Liver (tissue), 8 donors: ENCODE measurements at regions not wholly inside any gene's neighbourhood (a gene's known extent, or its start where the extent isn't known, plus 50 kb on each side); places are given as distances from the start of the nearest gene placed in this dataset.

Source experiments
- DNase-seq: peaks from one replicate; pipeline ENCODE4 v3.0.0-alpha.2; 2017; ENCODE audit warnings: low spot score
- H3K27ac ChIP-seq, 2 donors: one replicate each; pipeline ENCODE4 v1.7.0; 2013; ENCODE audit warnings: inconsistent platforms in 2 of 2, low read length in 2 of 2, control low read depth in 1 of 2, low read depth in 1 of 2, mild to moderate bottlenecking in 1 of 2
- H3K27me3 ChIP-seq, 4 donors: one replicate each; pipeline versions ENCODE4 v1.6.1 to v1.7.0; 2013; ENCODE audit warnings: low read length in 3 of 4, inconsistent platforms in 1 of 4, mild to moderate bottlenecking in 1 of 4, moderate library complexity in 1 of 4; ENCODE audit not compliant: control insufficient read depth in 4 of 4, insufficient read depth in 4 of 4
- H3K36me3 ChIP-seq, 4 donors: one replicate each; pipeline versions ENCODE4 v1.6.1 to v1.7.0; 2013; ENCODE audit warnings: low read length in 3 of 4, mild to moderate bottlenecking in 3 of 4, low read depth in 1 of 4, moderate library complexity in 1 of 4; ENCODE audit not compliant: control insufficient read depth in 4 of 4, insufficient read depth in 3 of 4
- H3K4me1 ChIP-seq, 4 donors: one replicate each; pipeline versions ENCODE4 v1.6.1 to v1.7.0; 2013; ENCODE audit warnings: low read length in 3 of 4, mild to moderate bottlenecking in 3 of 4, moderate library complexity in 1 of 4; ENCODE audit not compliant: control insufficient read depth in 4 of 4, insufficient read depth in 4 of 4
- H3K4me3 ChIP-seq, 3 donors: one replicate each; pipeline versions ENCODE4 v1.6.1 to v1.7.0; 2013; ENCODE audit warnings: low read length in 3 of 3, control low read depth in 1 of 3, low read depth in 1 of 3, mild to moderate bottlenecking in 1 of 3
- H3K9ac ChIP-seq, 2 donors: one replicate each; pipeline ENCODE4 v1.7.0; 2013; ENCODE audit warnings: low read length in 2 of 2, mild to moderate bottlenecking in 2 of 2, moderate library complexity in 2 of 2, control low read depth in 1 of 2, low read depth in 1 of 2
- H3K9me3 ChIP-seq, 4 donors: one replicate each; pipeline versions ENCODE4 v1.6.1 to v1.7.0; 2013; ENCODE audit warnings: low read length in 3 of 4; ENCODE audit not compliant: control insufficient read depth in 4 of 4
- ATF3 ChIP-seq: IDR thresholded peaks from 2 replicates; pipeline ENCODE4 v1.6.1; 2016; ENCODE audit warnings: antibody characterized with exemption
- EGR1 ChIP-seq, 2 donors: IDR thresholded peaks; 2 replicates each; pipeline ENCODE4 v1.6.1; 2016 to 2018; ENCODE audit warnings: antibody characterized with exemption in 2 of 2, low read depth in 2 of 2
- FOXA1 ChIP-seq: IDR thresholded peaks from 2 replicates; pipeline ENCODE4 v1.6.1; 2016; ENCODE audit warnings: antibody characterized with exemption
- FOXA2 ChIP-seq: IDR thresholded peaks from 2 replicates; pipeline ENCODE4 v1.6.1; 2016; ENCODE audit warnings: antibody characterized with exemption
- GABPA ChIP-seq, 2 donors: IDR thresholded peaks in 1 of 2; conservative IDR thresholded peaks in 1 of 2; 2 replicates each; pipeline ENCODE4 v1.6.1; 2016; ENCODE audit warnings: antibody characterized with exemption in 2 of 2, mild to moderate bottlenecking in 1 of 2, moderate library complexity in 1 of 2
- HNF4A ChIP-seq, 2 donors: conservative IDR thresholded peaks; 2 replicates each; pipeline ENCODE4 v1.6.1; 2016; ENCODE audit warnings: antibody characterized with exemption in 2 of 2, mild to moderate bottlenecking in 2 of 2
- JUND ChIP-seq, 2 donors: IDR thresholded peaks; 2 replicates each; pipeline ENCODE4 v1.6.1; 2016; ENCODE audit warnings: antibody characterized with exemption in 2 of 2
- NR2F2 ChIP-seq: IDR thresholded peaks from 2 replicates; pipeline ENCODE4 v1.6.1; 2016; ENCODE audit warnings: antibody characterized with exemption
- RAD21 ChIP-seq, 2 donors: IDR thresholded peaks; 2 replicates each; pipeline ENCODE4 v1.6.1; 2016; ENCODE audit warnings: antibody characterized with exemption in 2 of 2, mild to moderate bottlenecking in 2 of 2
- RXRA ChIP-seq, 2 donors: IDR thresholded peaks; 2 replicates each; pipeline ENCODE4 v1.6.1; 2017 to 2018; ENCODE audit warnings: antibody characterized with exemption in 2 of 2, mild to moderate bottlenecking in 1 of 2
- SP1 ChIP-seq: IDR thresholded peaks from 2 replicates; pipeline ENCODE4 v1.6.1; 2018; ENCODE audit warnings: antibody characterized with exemption, mild to moderate bottlenecking
- TAF1 ChIP-seq: conservative IDR thresholded peaks from 2 replicates; pipeline ENCODE4 v1.6.1; 2016; ENCODE audit warnings: antibody characterized with exemption, mild to moderate bottlenecking
- YY1 ChIP-seq: IDR thresholded peaks from 2 replicates; pipeline ENCODE4 v1.6.1; 2016; ENCODE audit warnings: antibody characterized with exemption, mild to moderate bottlenecking
- WGBS: extraction: QIAGEN DNeasy Blood & Tissue Kit; methylation state at CpG from one replicate; pipeline ENCODE4 v1.1.7; 2013; 5-methylcytosine and 5-hydroxymethylcytosine counted together
- TF ChIP-seq, protein P1 (sequence below): IDR thresholded peaks from 2 replicates; pipeline ENCODE4 v1.6.1; 2016; ENCODE audit warnings: antibody characterized with exemption
- TF ChIP-seq, protein P2 (sequence below): IDR thresholded peaks from 2 replicates; pipeline ENCODE4 v1.6.1; 2016; ENCODE audit warnings: antibody characterized with exemption
- TF ChIP-seq, protein P3 (sequence below): fragments of 150-350 bp; IDR thresholded peaks from 2 replicates; pipeline ENCODE4 v1.5.1; 2017; ENCODE audit warnings: improper control_type of control experiment, low read depth, low read length; ENCODE audit not compliant: missing input control
- TF ChIP-seq, protein P4 (sequence below): IDR thresholded peaks from 2 replicates; pipeline ENCODE4 v1.6.1; 2016; ENCODE audit warnings: antibody characterized with exemption, mild to moderate bottlenecking
- donor health status: healthy.
- donor health status: healthy.
- donor health status: healthy.
- donor health status: healthy.
- donor health status: healthy.

- WGBS, result 82% methylated on average over 19 of the region's 19 CpGs
- no peak for DNase-seq
- H3K9me3 ChIP-seq, result peaks cover 0 to 4% (median 0%) of the 10 kb centered on the region in 4 donors
- H3K27ac ChIP-seq, result no peak overlapping the region
- TF ChIP-seq, protein P1, sequence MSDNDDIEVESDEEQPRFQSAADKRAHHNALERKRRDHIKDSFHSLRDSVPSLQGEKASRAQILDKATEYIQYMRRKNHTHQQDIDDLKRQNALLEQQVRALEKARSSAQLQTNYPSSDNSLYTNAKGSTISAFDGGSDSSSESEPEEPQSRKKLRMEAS, result no peak
- TF ChIP-seq, protein P2, sequence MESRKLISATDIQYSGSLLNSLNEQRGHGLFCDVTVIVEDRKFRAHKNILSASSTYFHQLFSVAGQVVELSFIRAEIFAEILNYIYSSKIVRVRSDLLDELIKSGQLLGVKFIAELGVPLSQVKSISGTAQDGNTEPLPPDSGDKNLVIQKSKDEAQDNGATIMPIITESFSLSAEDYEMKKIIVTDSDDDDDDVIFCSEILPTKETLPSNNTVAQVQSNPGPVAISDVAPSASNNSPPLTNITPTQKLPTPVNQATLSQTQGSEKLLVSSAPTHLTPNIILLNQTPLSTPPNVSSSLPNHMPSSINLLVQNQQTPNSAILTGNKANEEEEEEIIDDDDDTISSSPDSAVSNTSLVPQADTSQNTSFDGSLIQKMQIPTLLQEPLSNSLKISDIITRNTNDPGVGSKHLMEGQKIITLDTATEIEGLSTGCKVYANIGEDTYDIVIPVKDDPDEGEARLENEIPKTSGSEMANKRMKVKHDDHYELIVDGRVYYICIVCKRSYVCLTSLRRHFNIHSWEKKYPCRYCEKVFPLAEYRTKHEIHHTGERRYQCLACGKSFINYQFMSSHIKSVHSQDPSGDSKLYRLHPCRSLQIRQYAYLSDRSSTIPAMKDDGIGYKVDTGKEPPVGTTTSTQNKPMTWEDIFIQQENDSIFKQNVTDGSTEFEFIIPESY, result no peak
- TF ChIP-seq, protein P3, sequence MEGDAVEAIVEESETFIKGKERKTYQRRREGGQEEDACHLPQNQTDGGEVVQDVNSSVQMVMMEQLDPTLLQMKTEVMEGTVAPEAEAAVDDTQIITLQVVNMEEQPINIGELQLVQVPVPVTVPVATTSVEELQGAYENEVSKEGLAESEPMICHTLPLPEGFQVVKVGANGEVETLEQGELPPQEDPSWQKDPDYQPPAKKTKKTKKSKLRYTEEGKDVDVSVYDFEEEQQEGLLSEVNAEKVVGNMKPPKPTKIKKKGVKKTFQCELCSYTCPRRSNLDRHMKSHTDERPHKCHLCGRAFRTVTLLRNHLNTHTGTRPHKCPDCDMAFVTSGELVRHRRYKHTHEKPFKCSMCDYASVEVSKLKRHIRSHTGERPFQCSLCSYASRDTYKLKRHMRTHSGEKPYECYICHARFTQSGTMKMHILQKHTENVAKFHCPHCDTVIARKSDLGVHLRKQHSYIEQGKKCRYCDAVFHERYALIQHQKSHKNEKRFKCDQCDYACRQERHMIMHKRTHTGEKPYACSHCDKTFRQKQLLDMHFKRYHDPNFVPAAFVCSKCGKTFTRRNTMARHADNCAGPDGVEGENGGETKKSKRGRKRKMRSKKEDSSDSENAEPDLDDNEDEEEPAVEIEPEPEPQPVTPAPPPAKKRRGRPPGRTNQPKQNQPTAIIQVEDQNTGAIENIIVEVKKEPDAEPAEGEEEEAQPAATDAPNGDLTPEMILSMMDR, result no peak
- no peak for TF ChIP-seq FOXA2
- TF ChIP-seq TAF1, result no peak
- TF ChIP-seq EGR1 (IDR thresholded peaks at IDR 0.05; ENCODE audit: low read depth in 2 of 2), result no peak
- no peak for TF ChIP-seq HNF4A (conservative IDR thresholded peaks at IDR 0.05)
- TF ChIP-seq YY1, result no peak
- TF ChIP-seq ATF3, result no peak
- no peak for TF ChIP-seq JUND (IDR thresholded peaks at IDR 0.05)
- TF ChIP-seq, protein P4, sequence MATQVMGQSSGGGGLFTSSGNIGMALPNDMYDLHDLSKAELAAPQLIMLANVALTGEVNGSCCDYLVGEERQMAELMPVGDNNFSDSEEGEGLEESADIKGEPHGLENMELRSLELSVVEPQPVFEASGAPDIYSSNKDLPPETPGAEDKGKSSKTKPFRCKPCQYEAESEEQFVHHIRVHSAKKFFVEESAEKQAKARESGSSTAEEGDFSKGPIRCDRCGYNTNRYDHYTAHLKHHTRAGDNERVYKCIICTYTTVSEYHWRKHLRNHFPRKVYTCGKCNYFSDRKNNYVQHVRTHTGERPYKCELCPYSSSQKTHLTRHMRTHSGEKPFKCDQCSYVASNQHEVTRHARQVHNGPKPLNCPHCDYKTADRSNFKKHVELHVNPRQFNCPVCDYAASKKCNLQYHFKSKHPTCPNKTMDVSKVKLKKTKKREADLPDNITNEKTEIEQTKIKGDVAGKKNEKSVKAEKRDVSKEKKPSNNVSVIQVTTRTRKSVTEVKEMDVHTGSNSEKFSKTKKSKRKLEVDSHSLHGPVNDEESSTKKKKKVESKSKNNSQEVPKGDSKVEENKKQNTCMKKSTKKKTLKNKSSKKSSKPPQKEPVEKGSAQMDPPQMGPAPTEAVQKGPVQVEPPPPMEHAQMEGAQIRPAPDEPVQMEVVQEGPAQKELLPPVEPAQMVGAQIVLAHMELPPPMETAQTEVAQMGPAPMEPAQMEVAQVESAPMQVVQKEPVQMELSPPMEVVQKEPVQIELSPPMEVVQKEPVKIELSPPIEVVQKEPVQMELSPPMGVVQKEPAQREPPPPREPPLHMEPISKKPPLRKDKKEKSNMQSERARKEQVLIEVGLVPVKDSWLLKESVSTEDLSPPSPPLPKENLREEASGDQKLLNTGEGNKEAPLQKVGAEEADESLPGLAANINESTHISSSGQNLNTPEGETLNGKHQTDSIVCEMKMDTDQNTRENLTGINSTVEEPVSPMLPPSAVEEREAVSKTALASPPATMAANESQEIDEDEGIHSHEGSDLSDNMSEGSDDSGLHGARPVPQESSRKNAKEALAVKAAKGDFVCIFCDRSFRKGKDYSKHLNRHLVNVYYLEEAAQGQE, result no peak
- no peak for TF ChIP-seq RAD21 (IDR thresholded peaks at IDR 0.05)
- TF ChIP-seq NR2F2, result no peak
- TF ChIP-seq FOXA1, result no peak
- no peak for TF ChIP-seq SP1
- no peak for TF ChIP-seq RXRA (IDR thresholded peaks at IDR 0.05)
- TF ChIP-seq GABPA (IDR thresholded peaks at IDR 0.05 in 1 of 2, conservative IDR thresholded peaks at IDR 0.05 in 1 of 2), result no peak
- no peaks in the 10 kb centered on the region for H3K36me3 ChIP-seq
- H3K4me3 ChIP-seq, result no peak overlapping the region
- no peak overlapping the region for H3K9ac ChIP-seq
- H3K27me3 ChIP-seq, result no peaks in the 10 kb centered on the region
- no peaks in the 10 kb centered on the region for H3K4me1 ChIP-seq
These were observed 486.4 kb downstream of the TSHZ3 start for GRCh38 chr19:30862876-30863275.

DNA sequence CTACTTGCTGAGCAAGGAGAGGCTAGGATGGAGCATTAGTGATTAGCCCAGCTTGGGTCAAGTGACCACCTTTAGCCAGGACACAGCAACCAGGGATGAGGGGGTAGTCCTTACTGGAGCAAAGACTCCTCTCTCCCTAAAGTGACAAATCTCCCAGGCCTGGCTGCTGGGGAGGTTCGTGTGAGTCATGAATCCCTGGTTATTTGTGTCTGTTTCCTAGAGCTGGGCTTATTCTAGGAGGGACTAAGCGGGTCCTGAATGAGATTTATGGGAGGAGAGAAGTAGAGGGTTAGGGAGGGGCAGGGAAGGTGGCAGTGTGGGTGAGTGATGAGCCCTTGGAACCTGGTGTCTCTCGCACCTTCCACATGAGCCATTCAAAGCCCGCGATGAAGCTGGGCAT is 487.3 kb downstream of the TSHZ3 start:
- no peak overlapping the region for H3K4me3 ChIP-seq
- no peaks in the 10 kb centered on the region for H3K36me3 ChIP-seq
- no peaks in the 10 kb centered on the region for H3K4me1 ChIP-seq
- no peaks in the 10 kb centered on the region for H3K27me3 ChIP-seq
- peak; percentile 3 for DNase-seq
- peaks cover 0 to 4% (median 0%) of the 10 kb centered on the region in 4 donors for H3K9me3 ChIP-seq
- 80% methylated on average over 5 of the region's 5 CpGs for WGBS
- H3K9ac ChIP-seq, result no peak overlapping the region
- no peak overlapping the region for H3K27ac ChIP-seq
- TF ChIP-seq, protein P3, result no peak
- no peak for TF ChIP-seq EGR1 (IDR thresholded peaks at IDR 0.05; ENCODE audit: low read depth in 2 of 2)
- TF ChIP-seq TAF1, result no peak
- TF ChIP-seq RXRA (IDR thresholded peaks at IDR 0.05), result no peak
- TF ChIP-seq, protein P1, result no peak
- no peak for TF ChIP-seq RAD21 (IDR thresholded peaks at IDR 0.05)
- TF ChIP-seq NR2F2, result no peak
- no peak for TF ChIP-seq ATF3
- TF ChIP-seq, protein P4, result no peak
- TF ChIP-seq FOXA2, result no peak
